Fibroblast of skin of right biceps (primary cell): ENCODE measurements at regions not wholly inside any gene's neighbourhood (a gene's known extent, or its start where the extent isn't known, plus 50 kb on each side); places are given as distances from the start of the nearest gene placed in this dataset.
"Not testable (repeated sequence)": the region's sequence is repeated elsewhere in the genome, so short reads cannot be mapped to it uniquely, and the experiment has no call there.

ENCODE experiments used
- DNase-seq: peaks from one replicate; pipeline ENCODE4 v3.0.0-alpha.2; 2013

DNA sequence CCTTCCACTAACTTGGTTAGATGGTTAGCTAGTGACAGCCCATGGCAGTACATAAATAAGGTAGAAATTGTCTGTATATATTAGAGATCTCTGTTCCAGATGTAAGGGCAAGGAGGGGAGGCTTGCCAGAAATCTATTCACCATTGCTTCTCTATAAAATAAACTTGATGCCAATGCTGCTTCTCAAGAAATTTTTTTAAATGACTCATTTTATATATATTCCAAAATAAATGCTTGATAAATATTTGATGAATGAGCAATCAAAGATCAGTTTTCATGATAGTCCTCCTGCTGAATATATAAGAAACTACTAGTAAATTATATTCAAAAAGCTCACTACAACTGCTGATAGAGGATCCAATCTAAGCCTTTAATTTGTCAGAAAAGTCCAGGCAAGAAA is 710.6 kb upstream of the CCDC179 start:
- peak; percentile 57 for DNase-seq

DNA sequence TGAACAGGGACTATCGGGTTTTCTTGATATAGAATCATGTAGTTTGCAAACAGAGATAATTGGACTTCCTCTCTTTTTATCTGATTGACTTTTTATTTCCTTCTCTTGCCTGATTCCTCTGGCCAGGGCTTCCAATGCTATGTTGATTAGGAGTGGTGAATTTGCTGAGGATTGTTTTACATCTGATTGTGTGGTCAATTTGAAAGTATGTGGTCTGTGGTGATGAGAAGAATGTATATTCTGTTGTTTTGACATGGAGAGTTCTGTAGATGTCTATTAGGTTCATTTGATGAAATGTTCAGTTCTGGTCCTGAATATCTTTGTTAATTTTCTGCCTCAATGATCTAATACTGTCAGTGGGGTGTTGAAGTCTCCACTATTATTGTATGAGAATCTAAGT is 713.2 kb upstream of the CCDC179 start:
- DNase-seq = peak; percentile 42

DNA sequence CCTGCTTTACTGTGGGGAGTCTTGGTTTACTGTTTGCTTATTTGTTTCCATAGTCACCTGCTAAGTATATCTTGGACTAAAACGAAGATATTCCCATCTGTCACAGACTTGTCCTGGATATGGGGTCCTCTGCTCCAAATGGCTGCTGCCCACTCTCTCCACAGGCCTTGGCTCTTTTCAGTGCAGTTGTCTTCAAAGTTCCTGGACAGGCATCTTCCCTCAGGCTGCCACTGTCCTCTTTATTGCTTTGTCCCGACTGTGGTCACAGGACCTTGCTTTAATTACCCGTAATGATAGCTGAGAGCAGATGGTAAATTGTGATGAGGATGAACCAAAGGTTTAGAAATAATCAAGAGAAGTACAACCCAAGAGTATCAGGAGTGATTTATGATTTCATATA is 713.9 kb upstream of the CCDC179 start:
- no peak for DNase-seq

DNA sequence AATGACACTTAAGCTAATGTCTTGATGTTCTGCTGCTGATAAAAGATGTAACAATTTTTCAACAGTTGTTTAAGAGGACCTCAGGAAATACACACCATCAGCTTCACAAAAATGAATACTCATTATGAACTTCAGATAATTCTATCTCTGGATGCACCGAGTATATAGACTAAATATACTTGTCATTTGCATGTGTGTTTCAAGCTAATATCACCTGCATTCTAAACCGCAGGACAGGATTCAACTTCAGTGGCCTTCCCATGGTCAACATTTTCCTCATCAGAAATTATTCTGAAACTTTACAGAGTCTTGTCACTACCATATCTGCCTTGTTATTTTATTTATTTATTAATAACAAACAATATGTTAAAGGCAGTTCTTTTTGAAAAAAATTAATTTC is 717.0 kb upstream of the CCDC179 start:
- no peak for DNase-seq

DNA sequence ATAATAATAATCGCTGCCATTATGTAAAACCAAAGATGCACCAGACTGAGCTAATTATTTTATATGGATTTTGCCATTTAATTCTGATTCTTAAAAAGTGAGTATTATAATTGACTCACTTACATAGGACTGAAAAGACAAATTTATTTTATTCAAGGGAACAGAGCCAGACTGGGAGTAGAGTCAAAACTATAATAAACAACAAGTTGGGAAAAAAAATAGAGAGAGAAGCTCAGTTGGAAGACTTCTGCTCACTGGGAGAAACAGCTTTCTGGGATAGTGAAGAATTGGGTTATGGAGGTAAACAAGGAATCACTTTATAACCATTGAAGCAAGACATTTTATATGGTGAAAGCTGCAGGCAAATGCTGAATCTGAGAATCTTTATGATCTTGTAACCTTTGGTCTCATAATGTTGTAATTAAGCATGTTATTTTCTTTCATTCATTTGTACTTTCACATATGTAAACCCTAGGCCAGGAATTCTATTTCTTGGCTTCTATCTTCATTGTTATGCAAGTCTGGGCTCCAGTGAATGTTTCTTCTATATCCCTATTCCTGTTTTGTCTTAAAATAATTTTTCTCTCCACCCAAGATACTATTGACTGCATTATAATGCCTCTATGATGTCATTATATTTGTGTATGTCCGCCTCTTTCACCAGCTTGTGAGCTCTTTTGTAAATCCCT is 725.3 kb upstream of the CCDC179 start:
- no peak for DNase-seq

DNA sequence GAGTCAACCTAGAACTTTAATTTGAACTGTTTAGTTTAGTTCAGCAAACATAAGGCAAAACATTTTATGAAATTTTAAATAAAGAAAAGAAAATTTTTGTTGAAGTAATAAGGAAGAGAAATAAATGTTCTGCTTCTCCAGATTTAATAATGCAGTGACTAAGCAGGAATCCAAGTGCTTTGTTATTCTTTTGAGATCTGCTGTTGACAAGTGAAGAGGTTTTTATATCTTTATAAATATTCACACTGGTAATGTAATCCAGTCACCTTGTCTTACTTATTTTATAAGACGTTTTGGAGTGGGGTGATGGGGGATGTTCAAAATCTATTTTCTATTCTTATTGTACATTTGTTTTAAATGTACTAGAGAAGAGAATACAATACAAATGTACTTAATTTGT is 725.9 kb upstream of the CCDC179 start:
- no peak for DNase-seq

DNA sequence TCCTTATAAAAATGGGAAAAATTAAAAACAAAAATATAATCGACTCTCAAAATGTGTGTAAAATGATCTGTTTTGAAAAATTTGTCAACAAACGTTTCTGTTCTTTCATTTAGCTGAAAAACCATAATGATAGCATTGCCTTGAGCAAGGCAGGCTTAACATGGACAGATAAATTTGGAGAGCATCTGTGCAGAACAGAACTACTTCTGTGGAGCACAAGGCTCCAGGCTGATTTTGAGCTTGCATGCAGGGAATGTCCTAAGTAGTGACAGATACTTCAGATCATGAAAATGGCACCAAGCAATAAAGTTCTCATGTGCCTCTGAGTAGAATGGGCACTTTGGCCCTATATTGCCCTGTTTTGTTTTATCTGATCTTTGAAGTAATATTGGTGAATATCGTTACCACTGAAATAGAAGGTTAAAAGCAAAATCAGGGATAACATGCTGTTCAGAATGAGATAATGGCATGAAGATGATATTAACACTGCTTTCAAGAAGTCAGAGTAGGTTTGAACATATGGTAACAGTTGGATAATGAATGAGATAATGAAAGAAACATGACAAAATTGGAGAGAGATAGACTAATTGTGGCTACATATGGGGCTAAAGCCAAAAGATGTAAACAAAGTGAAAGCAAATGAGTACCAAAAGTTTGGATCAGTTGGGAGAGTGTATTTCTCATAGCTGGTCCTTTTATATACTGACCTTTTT is 730.5 kb upstream of the CCDC179 start:
- DNase-seq = no peak

DNA sequence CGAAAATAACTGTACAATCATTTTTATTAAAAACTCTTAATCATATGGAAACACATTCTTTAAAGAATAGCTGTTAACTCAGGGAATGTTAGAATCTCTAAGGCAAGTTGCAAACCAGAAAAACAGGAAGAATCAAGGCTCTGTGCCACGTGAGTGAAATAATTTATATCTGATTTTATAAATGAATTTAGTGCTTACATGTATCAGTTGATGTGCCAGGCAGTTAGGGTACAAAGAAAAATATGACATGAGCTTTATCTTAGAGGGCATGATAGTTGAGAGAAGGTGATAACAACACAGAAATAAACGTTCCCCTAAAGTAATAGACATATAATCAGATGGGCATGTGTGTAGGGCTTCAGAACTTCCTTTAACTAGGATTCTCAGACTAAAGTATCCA is 734.5 kb upstream of the CCDC179 start:
- DNase-seq = no peak

DNA sequence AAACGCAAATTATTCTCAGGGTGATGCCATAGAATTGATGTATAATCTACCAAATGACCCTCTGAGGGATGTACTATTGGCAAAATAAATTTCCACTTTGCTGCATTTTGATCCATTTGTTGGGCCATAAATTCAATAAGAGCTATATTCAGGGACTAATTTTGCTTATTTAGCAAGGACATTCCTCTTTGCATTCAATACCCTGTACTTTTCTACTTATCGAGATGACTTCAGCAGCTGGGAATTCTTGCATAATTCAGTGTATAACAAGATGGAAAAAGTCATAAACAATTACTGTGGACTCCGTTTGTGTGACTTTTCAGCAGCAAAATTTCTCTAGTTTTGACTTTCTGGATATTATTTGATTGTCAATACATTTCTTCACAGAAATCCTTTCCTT is 744.7 kb upstream of the CCDC179 start:
- no peak for DNase-seq

DNA sequence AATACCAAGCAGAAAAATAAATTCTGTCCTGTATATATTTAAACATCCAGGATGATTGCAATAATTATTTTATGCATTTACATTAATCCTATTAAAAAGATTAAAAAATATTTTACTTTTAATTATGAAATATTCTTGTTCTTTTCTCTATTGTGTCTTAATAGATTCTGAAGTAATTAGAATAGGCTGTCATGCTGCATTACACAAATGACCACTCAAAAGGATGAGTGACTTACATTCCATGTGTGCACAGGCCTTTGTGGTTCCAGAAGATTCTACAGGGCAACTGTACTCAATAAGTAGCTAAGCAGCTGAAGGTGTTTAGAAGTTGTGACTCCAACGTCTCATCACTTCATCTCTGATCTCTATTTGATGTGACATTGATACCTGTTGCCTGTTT is 745.9 kb upstream of the CCDC179 start:
- no peak for DNase-seq

DNA sequence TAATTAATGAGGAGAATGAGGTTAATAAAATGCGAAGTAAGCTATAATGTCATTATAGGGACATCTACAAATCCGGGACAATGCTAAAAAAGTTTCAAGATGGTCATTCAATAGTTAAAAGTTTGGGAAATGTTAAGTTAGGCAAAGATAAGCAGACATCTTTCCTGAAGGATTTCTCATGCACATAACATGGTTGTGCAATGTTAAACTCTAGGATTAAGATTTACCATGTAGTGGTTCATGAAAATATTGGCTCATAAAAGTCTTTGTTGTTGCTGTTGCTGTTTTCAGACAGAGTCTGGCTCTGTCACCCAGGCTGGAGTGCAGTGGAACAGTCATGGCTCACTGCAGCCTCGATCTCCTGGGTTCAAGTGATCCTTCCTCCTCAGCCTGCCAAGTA is 751.5 kb upstream of the CCDC179 start:
- no peak for DNase-seq

DNA sequence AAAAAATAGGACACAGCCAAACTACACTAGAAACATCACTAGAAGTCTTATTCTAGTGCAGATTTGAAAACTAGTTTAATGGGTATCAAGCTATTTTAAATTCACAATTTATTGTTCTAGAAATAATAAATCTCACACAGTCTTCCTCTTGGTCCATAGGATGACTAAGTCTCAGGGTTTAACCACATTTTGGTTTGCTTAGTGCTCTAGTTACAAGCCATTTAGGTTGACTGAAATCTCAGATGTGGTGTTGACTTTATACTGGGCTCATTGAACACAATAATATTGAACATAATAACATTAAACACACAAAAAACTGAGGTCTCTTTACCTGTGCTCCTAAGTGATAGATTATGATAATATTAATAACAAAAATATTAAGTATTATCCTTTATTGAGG is 760.3 kb upstream of the CCDC179 start:
- DNase-seq = no peak

DNA sequence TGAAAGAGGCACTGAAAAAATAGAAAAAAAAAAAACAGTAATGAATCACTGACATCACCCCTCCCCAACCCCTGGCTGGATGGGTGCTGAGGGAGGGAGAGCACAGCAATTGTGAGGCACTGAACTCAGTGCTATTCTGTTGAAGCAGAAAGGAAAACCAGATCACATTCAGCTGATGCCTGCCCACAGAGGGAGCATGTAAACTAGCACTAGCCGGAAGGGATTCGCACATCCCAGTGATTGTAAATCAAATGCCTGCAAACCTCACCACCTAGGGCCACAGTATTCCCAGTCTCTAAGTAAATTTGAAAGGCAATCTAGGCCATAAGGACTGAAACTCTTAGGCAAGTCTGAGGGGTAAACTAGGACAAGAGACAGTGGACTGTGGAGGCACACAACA is 772.0 kb upstream of the CCDC179 start:
- DNase-seq = no peak

DNA sequence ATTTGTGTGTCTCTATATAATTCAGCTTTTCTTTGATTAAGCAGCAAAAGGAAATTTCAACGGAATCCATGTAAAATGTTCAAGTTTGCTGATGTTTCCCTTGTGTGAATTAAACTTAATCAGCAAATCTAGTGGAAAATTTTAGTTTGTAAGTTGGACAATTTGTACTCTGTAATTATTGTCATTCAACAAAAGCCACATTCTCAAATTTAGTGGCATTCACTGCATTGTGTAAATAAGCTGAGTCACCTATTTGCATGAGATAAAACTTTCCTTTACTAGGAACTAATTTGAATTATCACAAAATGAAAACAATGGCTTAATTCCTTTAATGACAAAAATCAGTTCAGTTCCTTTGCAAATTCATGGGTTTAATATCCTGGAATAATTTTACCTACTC is 784.2 kb upstream of the CCDC179 start:
- no peak for DNase-seq

DNA sequence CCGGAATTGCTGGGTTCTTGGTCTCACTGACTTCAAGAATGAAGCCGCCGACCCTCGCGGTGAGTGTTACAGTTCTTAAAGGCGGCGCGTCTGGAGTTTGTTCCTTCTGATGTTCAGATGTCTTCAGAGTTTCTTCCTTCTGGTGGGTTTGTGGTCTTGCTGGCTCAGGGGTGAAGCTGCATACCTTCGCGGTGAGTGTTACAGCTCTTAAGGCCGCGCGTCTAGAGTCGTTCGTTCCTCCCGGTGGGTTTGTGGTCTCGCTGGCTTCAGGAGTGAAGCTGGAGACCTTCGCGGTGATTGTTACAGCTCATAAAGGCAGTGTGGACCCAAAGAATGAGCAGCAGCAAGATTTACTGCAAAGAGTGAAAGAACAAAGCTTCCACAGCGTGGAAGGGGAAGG is 792.1 kb upstream of the CCDC179 start:
- DNase-seq = not testable (repeated sequence)

DNA sequence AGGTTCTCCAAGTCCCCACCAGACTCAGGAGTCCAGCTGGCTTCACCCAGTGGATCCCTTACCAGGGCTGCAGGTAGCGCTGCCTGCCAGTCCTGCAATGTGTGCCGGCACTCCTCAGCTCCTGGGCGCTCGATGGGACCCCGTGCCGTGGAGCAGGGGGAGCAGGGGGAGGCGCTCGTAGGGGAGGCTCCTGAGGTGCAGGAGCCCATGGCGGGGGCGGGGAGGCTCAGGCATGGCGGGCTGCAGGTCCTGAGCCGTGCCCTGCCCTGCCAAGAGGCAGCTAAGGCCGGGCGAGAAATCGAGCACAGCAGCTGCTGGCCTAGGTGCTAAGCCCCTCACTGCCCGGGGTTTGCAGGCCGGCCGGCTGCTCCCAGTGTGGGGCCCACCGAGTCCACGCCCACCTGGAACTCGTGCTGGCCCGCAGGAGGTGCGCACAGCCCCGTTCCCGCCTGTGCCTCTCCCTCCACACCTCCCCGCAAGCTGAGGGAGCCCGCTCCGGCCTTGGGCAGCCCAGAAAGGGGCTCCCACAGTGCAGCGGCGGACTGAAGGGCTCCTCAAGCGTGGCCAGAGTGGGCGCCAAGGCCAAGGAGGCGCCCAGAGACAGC is 792.9 kb upstream of the CCDC179 start:
- DNase-seq = no peak

DNA sequence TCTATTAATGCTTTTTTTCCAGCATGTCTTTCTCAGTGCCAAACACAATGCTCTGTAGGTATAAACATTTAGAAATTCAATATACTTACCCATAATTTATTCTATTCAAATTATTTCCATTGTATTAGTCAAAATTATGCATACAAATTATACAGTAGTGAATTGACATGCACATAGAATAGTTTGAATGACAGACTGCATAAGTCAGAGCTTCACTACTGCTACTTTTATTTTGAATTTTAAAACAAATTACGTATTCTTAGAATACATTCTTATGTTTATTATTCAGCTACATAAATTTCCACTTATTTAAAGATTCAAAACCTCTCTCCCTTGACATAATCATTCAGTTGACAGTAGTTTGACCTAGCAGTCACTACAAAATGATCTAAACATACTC is 808.0 kb upstream of the CCDC179 start:
- DNase-seq = no peak

DNA sequence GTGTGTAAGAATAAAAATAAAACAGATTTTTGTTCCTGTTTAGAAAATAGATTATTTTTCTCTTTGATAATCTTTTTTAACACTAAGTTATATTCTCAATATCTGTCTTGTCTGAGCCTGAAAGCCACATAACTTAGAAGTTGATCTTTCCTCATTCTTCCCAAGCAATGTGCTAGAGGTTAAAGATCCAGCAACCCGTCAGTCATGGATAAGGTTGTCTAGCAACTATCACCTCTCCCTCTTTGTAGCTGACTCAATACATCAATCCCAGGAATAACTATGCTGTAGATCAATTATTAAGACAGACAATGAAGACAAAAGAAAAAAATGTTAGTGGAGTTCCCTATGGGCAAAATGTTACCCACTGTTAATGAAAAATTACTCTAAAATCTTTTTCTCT is 813.1 kb upstream of the CCDC179 start:
- no peak for DNase-seq

DNA sequence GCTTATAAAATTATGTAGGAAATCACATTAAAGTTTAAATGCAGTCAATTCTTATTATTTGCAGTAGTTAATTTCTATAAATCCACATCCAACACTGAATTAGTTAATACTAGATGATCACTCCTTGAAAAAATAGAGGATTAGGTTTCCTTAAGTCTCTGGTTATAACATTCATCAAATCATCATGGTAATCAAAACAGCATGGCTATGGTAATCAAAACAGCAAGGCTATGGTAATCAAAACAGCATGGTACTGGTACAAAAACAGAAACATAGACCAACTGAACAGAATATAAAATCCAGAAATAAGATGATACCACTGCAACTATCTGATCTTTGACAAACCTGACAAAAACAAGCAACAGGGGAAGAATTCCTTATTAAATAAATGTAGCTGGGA is 814.6 kb upstream of the CCDC179 start:
- DNase-seq = peak; percentile 3

DNA sequence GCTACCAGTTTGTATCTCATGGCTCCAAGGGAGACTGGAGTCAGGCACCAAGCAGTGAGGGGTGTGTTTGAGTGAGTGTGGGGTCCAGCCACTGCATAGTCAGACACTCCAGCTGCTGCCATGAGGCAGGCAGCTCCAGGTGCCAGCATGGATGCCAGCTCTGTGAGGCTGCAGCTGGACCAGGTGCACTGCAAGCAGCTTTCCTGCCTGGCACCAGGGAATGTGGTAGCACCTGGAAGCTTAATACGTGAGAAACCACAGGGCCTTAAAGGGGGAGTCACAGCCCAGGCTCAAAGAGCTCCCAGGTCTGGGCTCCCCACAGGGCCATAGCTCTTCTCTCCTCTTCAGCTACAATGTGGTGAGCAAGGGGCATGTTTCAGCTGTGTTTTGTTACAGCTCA is 817.8 kb upstream of the LUZP2 start:
- DNase-seq = no peak

DNA sequence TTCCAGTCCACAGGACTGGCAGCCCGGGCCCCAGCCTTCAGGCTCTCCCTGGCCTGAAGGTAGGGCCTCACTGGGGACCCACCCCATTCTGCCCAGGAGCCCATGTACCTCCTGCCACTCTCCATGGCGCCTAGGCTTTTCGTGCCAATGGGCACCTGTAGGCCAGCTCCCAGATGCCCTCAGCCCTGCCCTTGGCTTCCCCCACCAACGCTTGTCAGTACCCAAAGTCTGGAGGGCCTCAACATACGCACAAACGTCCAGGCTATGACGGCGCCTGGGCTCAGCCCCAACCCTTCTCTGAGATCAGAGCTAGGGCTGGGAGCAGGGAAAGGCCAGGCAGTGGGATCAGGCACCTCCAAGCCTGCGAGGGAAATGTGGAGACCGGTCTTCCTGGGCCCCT is 816.9 kb upstream of the LUZP2 start:
- no peak for DNase-seq

DNA sequence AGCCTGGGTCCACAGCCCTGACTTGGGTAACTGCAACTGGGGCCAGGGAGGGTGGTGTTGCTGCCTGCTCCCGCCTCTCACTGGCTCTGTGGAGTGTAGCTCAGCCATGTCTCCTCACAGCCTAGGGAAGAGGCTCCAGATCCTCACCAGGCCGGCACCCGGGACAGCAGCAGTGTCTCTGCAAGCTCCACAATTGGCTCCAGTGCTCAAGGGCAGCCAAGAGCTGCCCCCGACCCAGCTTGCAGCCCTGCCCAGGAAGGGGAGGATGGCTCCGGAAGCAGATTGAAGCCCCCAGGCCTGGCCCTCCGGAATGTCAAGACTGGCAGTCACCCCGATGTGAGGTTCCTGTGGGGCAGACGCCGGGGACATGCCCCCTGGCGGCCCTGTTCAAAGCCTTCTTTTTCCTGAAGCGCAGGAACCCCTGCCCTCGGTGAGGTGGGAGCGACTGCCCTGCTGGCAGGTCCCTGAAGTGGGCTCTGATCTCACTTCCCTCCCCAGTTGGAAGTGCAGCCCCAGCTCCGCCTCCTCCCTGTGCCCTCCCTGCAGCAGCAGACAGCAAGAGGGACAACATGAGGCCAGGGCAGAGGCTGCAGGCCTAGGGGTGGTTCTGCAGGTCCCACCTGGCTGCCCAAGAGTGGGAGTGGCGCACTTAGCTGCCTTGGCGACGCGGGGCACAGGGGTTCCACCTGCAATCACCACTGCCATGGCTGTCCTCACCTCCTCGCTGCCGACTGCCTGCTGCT is 816.2 kb upstream of the LUZP2 start:
- no peak for DNase-seq

DNA sequence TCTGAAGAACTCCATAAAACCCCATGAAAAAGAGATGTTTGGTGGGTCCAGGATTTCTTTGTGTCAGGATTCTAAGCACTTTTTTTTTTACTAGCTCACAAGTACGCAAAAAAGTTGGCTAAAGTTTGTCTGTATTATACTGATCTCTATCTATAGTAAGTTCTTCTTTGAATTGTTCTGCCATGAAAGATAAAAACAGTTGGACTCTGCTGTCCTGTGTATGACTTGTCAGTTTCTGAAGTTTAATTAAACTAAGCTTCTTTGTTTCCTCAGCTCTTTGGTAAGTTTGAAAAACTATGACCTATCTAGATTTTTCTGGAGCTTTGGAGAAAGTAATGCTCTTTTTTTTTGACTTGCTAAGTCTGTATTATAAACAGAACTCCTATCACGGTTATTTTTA is 812.2 kb upstream of the LUZP2 start:
- DNase-seq = no peak

DNA sequence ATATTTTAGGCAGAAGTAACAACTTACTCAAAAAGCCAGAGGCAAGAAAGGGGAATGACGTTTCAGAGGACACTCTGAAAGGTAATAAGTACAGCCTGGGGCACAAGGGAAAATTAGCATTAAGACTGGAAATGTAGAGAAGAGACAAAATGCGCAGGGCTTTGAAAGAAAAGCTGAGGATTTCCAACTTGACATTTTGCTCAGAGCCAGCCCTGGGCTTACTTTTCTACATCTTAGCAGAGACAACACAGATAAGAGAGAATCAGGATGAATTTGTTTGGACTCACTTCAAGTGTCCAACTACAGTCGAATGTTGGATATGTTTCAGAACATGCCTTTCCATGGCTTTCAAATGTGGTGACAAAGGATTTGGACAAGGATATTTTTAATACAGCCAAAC is 808.9 kb upstream of the LUZP2 start:
- DNase-seq = no peak
